ENCODE measurements at regions not wholly inside any gene's neighbourhood (a gene's known extent, or its start where the extent isn't known, plus 50 kb on each side); places are given as distances from the start of the nearest gene placed in this dataset.

GRCh38 chr17:63250830-63251229, 195.3 kb downstream of the CYB561 start:
- ATAC-seq = no peak
- peaks cover 8% of the 10 kb centered on the region for H3K9me3 Mint-ChIP-seq

DNA sequence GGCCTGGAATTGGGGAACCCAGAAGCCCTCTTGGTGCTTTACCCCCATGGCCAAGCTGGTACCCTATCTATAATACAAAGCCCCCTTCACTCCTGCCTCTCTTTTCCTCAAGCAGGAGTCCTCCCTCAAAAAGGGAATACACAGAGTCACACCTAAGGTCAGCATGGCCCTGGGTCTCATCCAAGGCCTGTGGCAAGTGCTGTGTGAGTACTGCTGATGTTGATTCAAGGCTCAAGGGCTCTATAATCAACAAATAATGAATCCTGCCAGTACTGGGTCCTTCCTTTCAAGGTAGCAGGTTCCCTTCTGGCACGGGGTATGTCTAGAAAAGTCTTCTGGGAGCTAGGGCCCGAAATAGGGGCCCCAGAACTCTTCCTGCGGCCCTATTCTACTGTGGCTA, 187.3 kb downstream of the CYB561 start:
- Mint-ChIP-seq H3K36me3 (ENCODE audit: insufficient read depth) (peaks cover 2% of the 10 kb centered on the region), H3K9me3 (peaks cover 21% of the 10 kb centered on the region), H3K27me3 (ENCODE audit: low read depth) (no peaks in the 10 kb centered on the region), H3K4me1 (ENCODE audit: low read depth) (no peaks in the 10 kb centered on the region), H3K4me3 (no peak overlapping the region)
- ATAC-seq (no peak), DNase-seq (no peak)

More at GRCh38 chr17:63250830-63251229, 195.3 kb downstream of the CYB561 start:
- Mint-ChIP-seq H3K4me3 (no peak overlapping the region), H3K36me3 (ENCODE audit: insufficient read depth) (peaks cover 2% of the 10 kb centered on the region), H3K27me3 (ENCODE audit: low read depth) (no peaks in the 10 kb centered on the region), H3K4me1 (ENCODE audit: low read depth) (no peaks in the 10 kb centered on the region)
- no peak for DNase-seq

DNA sequence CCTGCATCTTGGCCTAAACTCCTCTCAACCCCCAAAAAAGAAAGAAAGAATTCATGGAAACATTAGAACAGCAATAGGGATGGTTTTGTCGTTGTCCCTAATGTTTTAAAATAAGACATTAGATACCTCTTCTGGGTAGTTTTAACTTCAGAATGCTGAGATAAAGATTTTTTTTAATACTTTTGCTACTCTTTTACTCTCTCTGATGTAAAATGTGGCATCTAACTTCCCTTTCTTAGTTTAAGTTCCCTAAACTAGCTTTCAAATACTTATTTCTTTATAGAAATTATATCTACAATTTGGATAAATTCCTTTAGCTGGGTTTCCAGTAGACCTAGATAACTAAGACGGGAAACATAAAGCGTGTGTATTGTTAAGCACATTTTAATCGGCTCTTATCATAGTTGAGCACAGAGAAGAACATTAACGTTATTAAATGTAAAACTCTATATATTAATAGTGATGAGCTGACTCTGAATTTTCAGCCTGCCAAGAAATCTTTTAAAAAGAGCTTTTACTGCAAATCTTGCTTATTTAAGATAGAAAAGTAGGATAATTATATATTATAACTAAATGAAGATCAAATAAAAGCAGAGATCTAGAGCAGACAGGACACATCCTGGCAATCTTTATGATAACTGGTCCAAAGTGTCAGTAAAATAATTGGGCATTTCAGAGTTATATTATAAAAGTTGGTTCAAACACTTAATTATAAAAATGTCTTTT, 183.2 kb downstream of the CYB561 start:
- Mint-ChIP-seq H3K36me3 (ENCODE audit: insufficient read depth) (peaks cover 1% of the 10 kb centered on the region), H3K27me3 (ENCODE audit: low read depth) (no peaks in the 10 kb centered on the region), H3K4me3 (no peak overlapping the region), H3K9me3 (no peaks in the 10 kb centered on the region), H3K4me1 (ENCODE audit: low read depth) (no peaks in the 10 kb centered on the region)
- ATAC-seq (no peak), DNase-seq (no peak)

GRCh38 chr17:63265526-63265925, 180.6 kb downstream of the CYB561 start:
- Mint-ChIP-seq H3K27me3 (ENCODE audit: low read depth) (no peaks in the 10 kb centered on the region), H3K9me3 (no peaks in the 10 kb centered on the region), H3K36me3 (ENCODE audit: insufficient read depth) (peaks cover 8% of the 10 kb centered on the region), H3K4me1 (ENCODE audit: low read depth) (no peaks in the 10 kb centered on the region), H3K4me3 (no peak overlapping the region)
- DNase-seq (no peak), ATAC-seq (no peak)

GRCh38 chr17:63267846-63268245, 178.3 kb downstream of the CYB561 start:
- DNase-seq (no peak), ATAC-seq (no peak)
- no peak overlapping the region for H3K4me3 Mint-ChIP-seq
- H3K9me3 Mint-ChIP-seq = no peaks in the 10 kb centered on the region
- H3K4me1 Mint-ChIP-seq (ENCODE audit: low read depth) = no peaks in the 10 kb centered on the region
- H3K27me3 Mint-ChIP-seq (ENCODE audit: low read depth) = no peaks in the 10 kb centered on the region
- H3K36me3 Mint-ChIP-seq (ENCODE audit: insufficient read depth) = peaks cover 15% of the 10 kb centered on the region

DNA sequence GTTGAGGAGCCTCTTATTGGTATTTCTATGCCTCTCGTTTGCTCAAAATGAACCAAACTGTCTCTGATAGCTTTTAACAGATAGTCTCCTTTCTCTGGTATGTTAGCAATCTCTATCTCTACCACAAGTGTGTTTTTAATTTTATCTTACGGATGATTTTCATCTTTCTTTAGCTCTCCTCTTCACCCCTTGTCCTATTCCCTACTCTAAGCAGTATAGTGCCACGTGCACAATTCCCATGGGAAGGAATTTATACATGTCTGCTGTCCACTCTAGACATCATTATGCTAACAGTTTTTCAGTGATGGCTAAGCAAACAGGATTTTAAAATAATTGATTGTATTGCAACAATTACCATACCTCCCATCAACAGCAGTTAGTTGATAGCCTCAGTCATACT, 177.3 kb downstream of the CYB561 start:
- no peak for DNase-seq
- H3K9me3 Mint-ChIP-seq = no peaks in the 10 kb centered on the region
- ATAC-seq = no peak
- no peaks in the 10 kb centered on the region for H3K27me3 Mint-ChIP-seq (ENCODE audit: low read depth)
- H3K4me3 Mint-ChIP-seq = no peak overlapping the region
- no peaks in the 10 kb centered on the region for H3K4me1 Mint-ChIP-seq (ENCODE audit: low read depth)
- H3K36me3 Mint-ChIP-seq (ENCODE audit: insufficient read depth) = peaks cover 15% of the 10 kb centered on the region

GRCh38 chr17:63270610-63271009, 175.5 kb downstream of the CYB561 start:
- no peak for DNase-seq
- peaks cover 4% of the 10 kb centered on the region for H3K4me1 Mint-ChIP-seq (ENCODE audit: low read depth)
- no peaks in the 10 kb centered on the region for H3K27me3 Mint-ChIP-seq (ENCODE audit: low read depth)
- peaks cover 15% of the 10 kb centered on the region for H3K36me3 Mint-ChIP-seq (ENCODE audit: insufficient read depth)
- no peaks in the 10 kb centered on the region for H3K9me3 Mint-ChIP-seq
- no peak for ATAC-seq
- no peak overlapping the region for H3K4me3 Mint-ChIP-seq

- Mint-ChIP-seq H3K4me1 (ENCODE audit: low read depth) (peaks cover 5% of the 10 kb centered on the region), H3K4me3 (no peak overlapping the region), H3K27me3 (ENCODE audit: low read depth) (no peaks in the 10 kb centered on the region), H3K36me3 (ENCODE audit: insufficient read depth) (peaks cover 10% of the 10 kb centered on the region), H3K9me3 (no peaks in the 10 kb centered on the region)
- DNase-seq = no peak
- ATAC-seq = no peak
Measured at GRCh38 chr17:63274146-63274545, 172.0 kb downstream of the CYB561 start.

DNA sequence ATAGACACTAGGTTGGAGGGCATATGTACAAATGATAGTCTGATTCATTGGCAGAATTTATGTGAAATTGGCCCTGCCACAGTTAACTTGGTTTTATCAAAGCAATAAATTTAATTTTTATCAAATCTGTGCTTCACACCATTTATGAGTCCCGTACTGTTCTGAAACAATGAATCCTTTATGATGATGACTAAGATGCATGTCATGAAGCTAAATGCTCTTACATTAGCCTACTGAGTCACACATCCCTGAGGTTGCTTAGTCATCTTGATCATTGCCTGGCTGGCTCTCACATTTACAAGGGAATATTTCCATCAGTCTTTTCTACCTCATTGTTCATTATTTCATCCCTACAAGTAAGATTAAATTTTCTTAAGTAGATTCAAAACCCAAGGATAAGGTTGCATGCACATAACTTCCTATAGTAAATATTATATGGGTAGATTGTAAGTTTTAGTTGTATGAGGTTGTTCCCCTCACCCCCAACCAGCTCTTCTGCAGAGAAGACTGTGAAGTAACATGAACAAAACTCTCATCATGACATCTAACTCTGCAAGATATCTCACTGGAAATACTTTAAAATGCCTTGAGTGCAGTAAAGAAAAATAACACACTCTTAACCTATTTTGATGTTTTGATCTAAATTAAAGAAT, 170.7 kb downstream of the CYB561 start:
- Mint-ChIP-seq H3K4me1 (ENCODE audit: low read depth) (peaks cover 5% of the 10 kb centered on the region), H3K27me3 (ENCODE audit: low read depth) (no peaks in the 10 kb centered on the region), H3K36me3 (ENCODE audit: insufficient read depth) (peaks cover 11% of the 10 kb centered on the region), H3K9me3 (no peaks in the 10 kb centered on the region), H3K4me3 (no peak overlapping the region)
- DNase-seq (no peak), ATAC-seq (peak; percentile 99)

DNA sequence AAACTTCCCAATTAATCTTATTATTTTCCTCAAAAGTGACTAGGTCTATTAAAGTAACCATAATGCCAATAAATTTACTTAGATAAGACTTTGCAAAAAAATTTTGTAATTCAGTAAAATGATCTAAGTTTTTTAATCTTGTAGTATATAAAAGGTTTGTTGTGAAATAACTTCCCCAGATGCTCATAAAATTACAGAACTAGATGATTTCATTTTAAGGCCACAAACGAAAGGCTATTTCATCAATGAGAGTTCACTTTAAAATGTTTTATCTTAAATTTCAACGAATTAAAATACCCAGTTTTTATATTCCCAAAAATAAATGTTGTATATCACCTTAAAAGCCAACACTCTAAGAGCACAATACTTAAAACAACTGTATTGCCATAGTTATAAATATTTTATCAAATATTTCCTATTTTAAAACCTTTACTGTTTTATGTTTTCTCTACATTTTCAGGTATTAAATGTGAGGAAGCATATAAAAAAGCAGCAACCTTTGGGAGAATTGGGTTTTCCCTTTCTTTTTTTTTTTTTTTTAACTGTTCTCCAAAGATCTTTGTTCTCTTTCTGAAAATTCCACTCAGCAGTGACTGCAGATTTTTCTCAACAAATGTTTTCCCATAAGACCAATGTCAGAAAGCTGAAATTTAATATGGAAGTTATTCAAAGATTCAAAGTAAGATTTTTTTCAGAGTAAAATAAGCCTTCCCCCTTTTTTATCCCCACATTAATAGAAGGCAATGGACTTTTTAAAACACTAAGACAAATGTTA, 169.9 kb downstream of the CYB561 start:
- no peak for ATAC-seq
- Mint-ChIP-seq H3K9me3 (no peaks in the 10 kb centered on the region), H3K4me1 (ENCODE audit: low read depth) (peaks cover 5% of the 10 kb centered on the region), H3K27me3 (ENCODE audit: low read depth) (no peaks in the 10 kb centered on the region), H3K36me3 (ENCODE audit: insufficient read depth) (peaks cover 8% of the 10 kb centered on the region), H3K4me3 (no peak overlapping the region)
- no peak for DNase-seq

DNA sequence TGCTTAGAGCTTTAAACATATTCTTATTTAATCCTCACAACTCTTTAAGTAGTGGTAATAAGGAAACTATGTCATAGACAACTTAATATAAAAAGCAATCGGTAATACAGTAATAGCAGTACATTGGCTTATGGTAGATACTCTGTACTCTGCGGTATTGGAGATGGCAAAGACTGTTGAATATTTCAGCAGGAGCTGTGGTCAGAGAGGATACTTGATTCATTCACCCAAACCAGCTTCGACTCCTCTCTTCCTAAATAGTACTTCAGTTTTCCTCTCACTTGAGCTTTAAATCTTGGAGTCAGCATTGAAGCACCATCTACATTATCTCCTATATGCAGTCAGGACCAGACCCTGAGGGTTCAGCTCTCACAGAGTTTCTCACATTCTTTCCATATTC, 169.3 kb downstream of the CYB561 start:
- no peak for ATAC-seq
- Mint-ChIP-seq H3K36me3 (ENCODE audit: insufficient read depth) (peaks cover 7% of the 10 kb centered on the region), H3K4me1 (ENCODE audit: low read depth) (peaks cover 5% of the 10 kb centered on the region), H3K4me3 (no peak overlapping the region), H3K9me3 (no peaks in the 10 kb centered on the region), H3K27me3 (ENCODE audit: low read depth) (no peaks in the 10 kb centered on the region)
- DNase-seq = no peak

DNA sequence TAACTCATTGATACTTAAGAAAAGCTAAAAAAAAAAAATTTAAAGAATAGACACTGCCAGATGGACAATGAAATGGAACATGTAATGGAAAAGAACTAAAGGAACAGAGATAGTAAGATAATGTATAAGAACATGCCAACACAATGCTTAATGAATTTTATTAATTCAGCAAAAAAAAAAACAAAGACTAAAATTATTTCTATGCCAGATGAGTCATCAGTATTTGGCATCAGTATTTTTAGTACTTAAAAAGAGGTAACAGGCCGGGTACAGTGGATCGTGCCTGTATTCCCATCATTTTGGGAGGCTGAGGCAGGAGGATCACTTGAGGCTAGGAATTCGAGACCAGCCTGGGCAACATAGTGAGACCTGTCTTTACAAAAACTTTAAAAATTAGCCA, 168.5 kb downstream of the CYB561 start:
- ATAC-seq (no peak), DNase-seq (no peak)
- Mint-ChIP-seq H3K27me3 (ENCODE audit: low read depth) (no peaks in the 10 kb centered on the region), H3K9me3 (no peaks in the 10 kb centered on the region), H3K4me1 (ENCODE audit: low read depth) (peaks cover 5% of the 10 kb centered on the region), H3K36me3 (ENCODE audit: insufficient read depth) (peaks cover 7% of the 10 kb centered on the region), H3K4me3 (no peak overlapping the region)

- H3K36me3 Mint-ChIP-seq (ENCODE audit: insufficient read depth) = peaks cover 14% of the 10 kb centered on the region
Measured at GRCh38 chr17:63278728-63279442, 167.2 kb downstream of the CYB561 start.

DNA sequence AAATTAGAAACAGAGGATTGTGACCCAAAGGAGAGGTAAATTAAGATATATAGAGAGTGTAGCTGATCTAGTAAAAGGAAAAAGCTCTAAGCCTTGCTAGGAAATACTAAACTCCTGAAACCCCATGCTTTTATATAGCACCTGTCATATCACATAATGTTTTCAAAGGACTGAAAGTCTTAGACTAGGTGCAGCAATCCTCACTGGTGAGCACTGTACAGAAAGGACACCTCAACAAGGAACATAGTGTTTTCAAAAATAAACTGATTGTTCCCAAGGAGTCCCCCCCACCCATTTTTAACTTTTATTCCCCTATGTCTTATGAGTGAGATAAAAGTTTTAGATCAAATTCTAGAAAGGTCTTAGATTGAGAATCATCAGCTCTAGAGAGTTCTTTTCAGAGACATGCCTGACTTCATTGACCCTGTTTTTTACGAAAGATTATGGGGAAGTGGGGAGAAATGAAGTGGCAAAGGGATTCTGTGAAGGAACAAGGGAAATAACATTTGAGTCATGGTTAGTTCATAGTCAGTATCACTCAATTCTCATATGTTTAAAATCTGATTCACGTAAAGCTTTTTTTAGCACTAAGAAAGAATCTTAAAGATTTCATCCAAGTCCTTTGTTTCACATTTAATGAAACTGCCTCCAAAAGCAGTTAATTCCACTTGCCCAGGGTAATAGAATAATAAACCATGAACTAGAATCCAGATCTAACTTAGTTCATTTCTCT, 166.4 kb downstream of the CYB561 start:
- ATAC-seq (peak in 1 of 2 donors; percentile 13), DNase-seq (no peak)
- peaks cover 5% of the 10 kb centered on the region for H3K4me1 Mint-ChIP-seq (ENCODE audit: low read depth)
- H3K9me3 Mint-ChIP-seq = peaks cover 13% of the 10 kb centered on the region
- H3K27me3 Mint-ChIP-seq (ENCODE audit: low read depth) = no peaks in the 10 kb centered on the region
- H3K4me3 Mint-ChIP-seq = no peak overlapping the region
- peaks cover 16% of the 10 kb centered on the region for H3K36me3 Mint-ChIP-seq (ENCODE audit: insufficient read depth)

More at GRCh38 chr17:63278728-63279442, 167.2 kb downstream of the CYB561 start:
- Mint-ChIP-seq H3K9me3 (peaks cover 11% of the 10 kb centered on the region), H3K4me1 (ENCODE audit: low read depth) (peaks cover 5% of the 10 kb centered on the region), H3K4me3 (no peak overlapping the region), H3K27me3 (ENCODE audit: low read depth) (no peaks in the 10 kb centered on the region)
- no peak for DNase-seq
- no peak for ATAC-seq

All from activated T-cell treated with anti-CD3 and anti-CD28 coated beads, Interleukin-2, amount 50 U/mL, for 4 hours (primary cell).